ENCODE measurements at regions not wholly inside any gene's neighbourhood (a gene's known extent, or its start where the extent isn't known, plus 50 kb on each side); places are given as distances from the start of the nearest gene placed in this dataset.

DNA sequence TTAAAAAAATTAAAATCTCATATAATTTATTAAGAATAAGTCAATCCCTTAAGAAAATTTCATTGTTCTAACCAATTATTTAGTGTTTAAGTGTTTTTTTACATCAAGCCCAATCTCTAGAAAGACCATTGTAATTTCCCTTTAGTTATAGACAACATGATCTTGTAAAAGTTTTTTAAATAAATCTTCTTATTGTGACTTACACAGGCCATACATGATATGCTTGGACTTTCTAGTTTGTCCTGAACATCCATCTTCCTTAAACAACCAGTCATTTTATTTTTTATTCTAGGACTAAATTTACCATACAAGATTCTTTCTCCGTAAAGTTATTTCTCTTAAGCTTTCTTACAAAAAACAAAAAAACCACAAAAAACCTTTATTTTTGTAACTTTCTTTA lies 126.5 kb upstream of the MAST4 start:
- POLR2A ChIA-PET = no interaction called here
- CTCF ChIA-PET = no interaction called here
- no peak overlapping the region for H3K4me3 ChIP-seq (ENCODE audit: low read depth, low read length)
- no peak for DNase-seq (ENCODE audit: low read depth, low spot score)
- TF ChIP-seq CTCF (IDR thresholded peaks at IDR 0.05; ENCODE audit: insufficient read depth, low read length, missing control alignments) = no peak

DNA sequence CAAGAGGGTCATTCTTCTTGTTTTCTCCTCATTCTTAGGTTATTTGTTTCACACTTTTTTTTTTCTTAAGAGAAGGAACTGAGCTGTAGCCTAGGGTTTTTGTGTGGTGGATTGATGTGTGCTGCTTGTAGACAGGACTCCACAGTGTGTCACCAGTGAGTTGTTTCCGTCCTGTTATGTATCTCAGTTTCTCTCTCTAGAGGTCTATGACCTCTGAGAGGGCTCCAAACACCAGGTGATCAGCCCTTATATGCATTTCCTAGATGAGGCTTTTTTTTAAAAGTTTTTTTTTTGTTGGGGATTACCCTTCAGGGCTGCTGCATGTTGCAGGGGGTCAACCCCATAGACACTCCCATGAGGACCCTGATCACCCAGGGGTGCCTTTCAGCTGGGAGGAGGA lies 124.2 kb upstream of the MAST4 start:
- POLR2A ChIA-PET = no interaction called here
- no peak for TF ChIP-seq CTCF (IDR thresholded peaks at IDR 0.05; ENCODE audit: insufficient read depth, low read length, missing control alignments)
- no peak for DNase-seq (ENCODE audit: low read depth, low spot score)
- CTCF ChIA-PET = no interaction called here
- no peak overlapping the region for H3K4me3 ChIP-seq (ENCODE audit: low read depth, low read length)

DNA sequence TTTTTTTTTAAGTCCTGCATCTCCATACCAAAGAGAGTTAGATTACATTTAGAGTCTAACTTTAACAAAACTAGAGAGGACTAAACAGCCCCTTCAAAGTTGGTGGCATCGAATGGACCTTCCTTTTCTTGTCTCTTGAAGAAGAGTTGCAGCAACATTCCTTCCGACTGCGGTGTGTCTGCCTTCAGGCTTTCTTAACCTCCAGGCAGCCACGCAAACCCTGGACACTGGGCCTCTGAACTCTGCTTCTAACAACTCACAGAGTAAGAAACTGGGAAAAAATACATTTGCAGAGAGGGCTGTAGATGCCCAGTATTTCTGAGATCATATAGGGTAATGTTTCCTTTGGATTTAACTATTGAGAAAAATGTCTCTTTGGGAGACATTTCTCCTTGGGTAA lies 120.5 kb upstream of the MAST4 start:
- DNase-seq (ENCODE audit: low read depth, low spot score) = no peak
- CTCF ChIA-PET = no interaction called here
- no peak for TF ChIP-seq CTCF (IDR thresholded peaks at IDR 0.05; ENCODE audit: insufficient read depth, low read length, missing control alignments)
- H3K4me3 ChIP-seq (ENCODE audit: low read depth, low read length) = no peak overlapping the region
- POLR2A ChIA-PET = no interaction called here

DNA sequence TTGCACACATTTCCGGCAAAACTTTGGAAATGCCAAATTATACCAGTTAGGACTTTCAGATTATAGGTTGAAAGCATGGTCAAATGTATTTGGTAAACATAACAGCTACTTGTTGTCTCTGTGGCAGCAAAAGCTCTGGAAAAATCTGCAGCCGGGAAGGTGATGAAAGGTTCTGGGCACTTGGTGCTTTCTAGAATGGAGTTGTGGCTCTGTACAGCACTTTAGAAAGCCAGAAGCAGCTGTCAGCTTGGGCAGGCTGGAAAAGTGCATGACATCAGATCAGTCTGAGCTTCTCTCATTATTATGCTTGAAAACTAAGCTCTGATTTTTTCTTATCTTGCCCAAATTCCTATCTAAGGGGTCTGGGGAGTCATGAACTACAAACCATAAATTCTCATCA lies 118.6 kb upstream of the MAST4 start:
- POLR2A ChIA-PET = no interaction called here
- no peak for DNase-seq (ENCODE audit: low read depth, low spot score)
- CTCF ChIA-PET = no interaction called here
- no peak for TF ChIP-seq CTCF (IDR thresholded peaks at IDR 0.05; ENCODE audit: insufficient read depth, low read length, missing control alignments)
- H3K4me3 ChIP-seq (ENCODE audit: low read depth, low read length) = no peak overlapping the region

- POLR2A ChIA-PET = no interaction called here
- no peak for DNase-seq (ENCODE audit: low read depth, low spot score)
These were observed 101.8 kb upstream of the MAST4 start for GRCh38 chr5:66494437-66494836.

GRCh38 chr5:66498791-66499207 lies 97.4 kb upstream of the MAST4 start:
- DNase-seq (ENCODE audit: low read depth, low spot score) = no peak
- POLR2A ChIA-PET = no interaction called here
- CTCF ChIA-PET = interaction anchor here (1.2 to 1.5 kb wide), 2 partner anchors 190 to 193 kb away, joined by 3 to 5 read pairs; no protein-coding TSS in a partner anchor
- H3K4me3 ChIP-seq (ENCODE audit: low read depth, low read length) = no peak overlapping the region
- TF ChIP-seq CTCF (IDR thresholded peaks at IDR 0.05; ENCODE audit: insufficient read depth, low read length, missing control alignments) = no peak

More at GRCh38 chr5:66494437-66494836, 101.8 kb upstream of the MAST4 start:
- no peak overlapping the region for H3K4me3 ChIP-seq (ENCODE audit: low read depth, low read length)
- no peak for TF ChIP-seq CTCF (IDR thresholded peaks at IDR 0.05; ENCODE audit: insufficient read depth, low read length, missing control alignments)
- CTCF ChIA-PET = no interaction called here

Data from AG04449 (cell line).